Naive thymus-derived CD4-positive, alpha-beta T cell (primary cell): ENCODE measurements at regions not wholly inside any gene's neighbourhood (a gene's known extent, or its start where the extent isn't known, plus 50 kb on each side); places are given as distances from the start of the nearest gene placed in this dataset.

Experiments used
- ATAC-seq: fragments of 150-1000 bp; cut with Tn5 transposase; 2 replicates; pipeline ENCODE4 v1.10.0; 2021; ENCODE audit warnings: mild to moderate bottlenecking, moderate library complexity
- CTCF ChIA-PET: fragments of 350-600 bp; sonication (Branson Sonifier 250); formaldehyde crosslinking; loops from one replicate; lab custom pipeline; 2021; ENCODE audit warnings: antibody characterized with exemption; lab: Charles Lee
- POLR2A ChIA-PET: fragments of 350-600 bp; sonication (Branson Sonifier 250); formaldehyde crosslinking; loops from one replicate; lab custom pipeline; 2021; ENCODE audit warnings: antibody characterized with exemption, inconsistent platforms; lab: Charles Lee
- DNase-seq, 9 donors: peaks; one replicate each; pipeline versions ENCODE4 v3.0.0 to v3.0.0-alpha.2; 2020 to 2022; ENCODE audit warnings: mixed read lengths in 1 of 9
- H3K27ac ChIP-seq: one replicate; pipeline ENCODE4 v1.7.0; 2013; ENCODE audit warnings: mild to moderate bottlenecking, low read depth, low read length, moderate library complexity
- H3K27me3 ChIP-seq, 2 donors: one replicate each; pipeline ENCODE4 v1.7.0; 2013; ENCODE audit warnings: low read length in 2 of 2, mild to moderate bottlenecking in 2 of 2, moderate library complexity in 2 of 2; ENCODE audit not compliant: control insufficient read depth in 2 of 2, insufficient read depth in 2 of 2
- H3K36me3 ChIP-seq, 3 experiments: 1 replicate in 2 of 3; 2 replicates in 1 of 3; pipeline ENCODE4 v1.7.0; 2013; ENCODE audit warnings: low read length in 3 of 3, mild to moderate bottlenecking in 3 of 3, moderate library complexity in 1 of 3; ENCODE audit not compliant: insufficient read depth in 3 of 3, control insufficient read depth in 2 of 3
- H3K4me1 ChIP-seq, 2 donors: one replicate each; pipeline ENCODE4 v1.7.0; 2013; ENCODE audit warnings: low read length in 2 of 2, mild to moderate bottlenecking in 2 of 2, moderate library complexity in 1 of 2; ENCODE audit not compliant: control insufficient read depth in 2 of 2, insufficient read depth in 2 of 2
- H3K4me3 ChIP-seq: 2 replicates; pipeline ENCODE4 v1.7.0; 2013; ENCODE audit warnings: mild to moderate bottlenecking, low read length
- H3K9me3 ChIP-seq, 3 experiments: 1 replicate in 2 of 3; 2 replicates in 1 of 3; pipeline ENCODE4 v1.7.0; 2013; ENCODE audit warnings: low read length in 3 of 3; ENCODE audit not compliant: control insufficient read depth in 2 of 3
- H3K27ac Mint-ChIP-seq, 9 donors: one replicate each; pipeline ENCODE4 v1.8.0; 2020 to 2022; ENCODE audit warnings: mixed read lengths in 9 of 9, mild to moderate bottlenecking in 8 of 9, moderate library complexity in 5 of 9, inconsistent platforms in 2 of 9
- H3K27me3 Mint-ChIP-seq, 5 donors: one replicate each; pipeline ENCODE4 v1.8.0; 2021 to 2022; ENCODE audit warnings: mixed read lengths in 5 of 5, mild to moderate bottlenecking in 1 of 5
- H3K36me3 Mint-ChIP-seq, 5 donors: one replicate each; pipeline ENCODE4 v1.8.0; 2020 to 2022; ENCODE audit warnings: mixed read lengths in 5 of 5, mild to moderate bottlenecking in 3 of 5, inconsistent platforms in 1 of 5
- H3K4me1 Mint-ChIP-seq, 7 donors: one replicate each; pipeline ENCODE4 v1.8.0; 2020 to 2022; ENCODE audit warnings: mixed read lengths in 7 of 7, mild to moderate bottlenecking in 3 of 7, inconsistent platforms in 1 of 7
- H3K4me3 Mint-ChIP-seq, 10 donors: one replicate each; pipeline ENCODE4 v1.8.0; 2020 to 2022; ENCODE audit warnings: mild to moderate bottlenecking in 10 of 10, mixed read lengths in 10 of 10, moderate library complexity in 6 of 10, inconsistent platforms in 2 of 10
- H3K9me3 Mint-ChIP-seq, 11 donors: one replicate each; pipeline ENCODE4 v1.8.0; 2020 to 2022; ENCODE audit warnings: mixed read lengths in 11 of 11, mild to moderate bottlenecking in 4 of 11, inconsistent platforms in 1 of 11, moderate library complexity in 1 of 11
- intact Hi-C, 2 donors: fragments of 100-400 bp; cut with micrococcal nuclease; formaldehyde crosslinking; loops; one replicate each; pipeline ENCODE4 v1.15.1; 2023

DNA sequence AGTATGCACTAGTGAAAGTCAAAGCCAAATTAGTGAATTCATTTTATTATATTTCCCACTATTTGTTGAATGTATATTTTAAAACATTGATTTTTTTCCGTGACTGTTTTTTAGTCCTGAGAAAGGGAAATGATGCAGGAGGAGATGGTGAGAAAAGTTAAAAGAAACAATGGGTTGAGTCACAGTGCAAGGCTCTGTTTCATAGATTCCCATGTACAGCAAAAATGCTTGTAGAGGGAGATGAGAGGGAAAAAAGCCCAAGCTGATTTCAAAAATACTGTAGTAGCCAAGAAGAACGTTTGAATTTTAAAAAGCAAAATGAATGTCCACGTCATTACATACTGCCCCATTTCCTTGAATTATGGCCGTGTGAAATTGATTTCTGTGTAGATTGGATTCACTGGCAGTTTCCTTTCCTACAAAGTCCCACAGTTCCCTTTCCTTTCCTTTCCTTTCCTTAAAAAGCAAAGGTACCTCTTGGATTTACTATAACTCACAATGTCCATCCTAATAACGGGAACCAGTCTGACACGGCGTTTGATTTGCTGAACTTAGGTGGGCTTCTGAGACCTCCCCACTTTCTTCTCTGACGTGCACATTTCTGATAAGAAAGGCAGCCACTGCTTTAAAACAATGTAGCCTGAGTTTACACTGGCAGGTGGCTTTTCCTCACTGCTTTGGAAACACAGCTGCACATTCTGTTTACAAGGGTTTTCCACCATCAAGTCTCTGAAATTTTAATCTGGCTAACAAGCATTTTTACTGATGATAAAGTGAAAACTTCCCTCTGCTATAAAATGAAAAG lies 63.7 kb downstream of the SPCS3 start:
- no peak for DNase-seq
- H3K27ac Mint-ChIP-seq = no peak overlapping the region
- H3K9me3 ChIP-seq = no peaks in the 10 kb centered on the region
- H3K36me3 ChIP-seq = no peaks in the 10 kb centered on the region
- no peaks in the 10 kb centered on the region for H3K36me3 Mint-ChIP-seq
- H3K27me3 Mint-ChIP-seq = peaks cover 0 to 19% (median 0%) of the 10 kb centered on the region in 5 donors
- intact Hi-C loops = no loop called here
- no peak overlapping the region for H3K4me3 ChIP-seq
- peaks cover 0 to 3% (median 0%) of the 10 kb centered on the region in 7 donors for H3K4me1 Mint-ChIP-seq
- H3K27ac ChIP-seq = no peak overlapping the region
- no peak for ATAC-seq
- no peaks in the 10 kb centered on the region for H3K4me1 ChIP-seq
- no peak overlapping the region for H3K4me3 Mint-ChIP-seq
- CTCF ChIA-PET = no interaction called here
- no peaks in the 10 kb centered on the region for H3K27me3 ChIP-seq
- peaks cover 0 to 1% (median 0%) of the 10 kb centered on the region in 11 donors for H3K9me3 Mint-ChIP-seq
- POLR2A ChIA-PET = interaction anchor here (0.7 kb wide), 1 partner anchor 10 kb away, joined by 3 read pairs; no protein-coding TSS in a partner anchor

DNA sequence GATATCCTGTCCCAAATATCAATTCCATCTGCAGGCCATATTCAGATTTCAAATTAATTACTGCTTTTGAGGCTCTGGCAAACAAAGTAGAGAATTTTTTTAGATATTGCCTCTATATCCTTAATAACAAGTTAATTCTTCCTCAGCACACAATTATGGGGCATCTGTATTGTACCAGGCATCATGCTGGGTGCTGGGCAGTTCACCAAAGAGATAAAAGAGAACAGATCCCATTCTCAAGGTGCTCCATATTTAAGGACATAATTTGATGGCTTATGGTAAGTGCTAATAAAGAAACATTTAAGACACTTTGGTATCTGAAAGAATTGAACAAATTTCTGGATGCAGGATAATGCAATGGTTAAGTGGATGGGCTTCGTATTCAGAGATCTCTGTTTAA lies 65.8 kb downstream of the SPCS3 start:
- peaks cover 0 to 27% (median 5%) of the 10 kb centered on the region in 5 donors for H3K27me3 Mint-ChIP-seq
- Histone ChIP-seq H3K36me3 (no peaks in the 10 kb centered on the region), H3K27ac (no peak overlapping the region), H3K27me3 (no peaks in the 10 kb centered on the region), H3K4me3 (no peak overlapping the region), H3K9me3 (no peaks in the 10 kb centered on the region), H3K4me1 (no peaks in the 10 kb centered on the region)
- ChIA-PET CTCF (no interaction called here), POLR2A (no interaction called here)
- H3K9me3 Mint-ChIP-seq = peaks cover 0 to 3% (median 0%) of the 10 kb centered on the region in 11 donors
- no peak overlapping the region for H3K27ac Mint-ChIP-seq
- DNase-seq = no peak
- ATAC-seq = no peak
- H3K4me1 Mint-ChIP-seq = no peaks in the 10 kb centered on the region
- peaks cover 0 to 6% (median 0%) of the 10 kb centered on the region in 5 donors for H3K36me3 Mint-ChIP-seq
- intact Hi-C loops = no loop called here
- H3K4me3 Mint-ChIP-seq = no peak overlapping the region

- no peaks in the 10 kb centered on the region for H3K4me1 ChIP-seq
- H3K36me3 ChIP-seq = no peaks in the 10 kb centered on the region
- CTCF ChIA-PET = no interaction called here
- H3K4me1 Mint-ChIP-seq = no peaks in the 10 kb centered on the region
- no peaks in the 10 kb centered on the region for H3K27me3 ChIP-seq
- H3K27ac Mint-ChIP-seq = no peak overlapping the region
- peaks cover 0 to 6% (median 0%) of the 10 kb centered on the region in 5 donors for H3K36me3 Mint-ChIP-seq
- no peak overlapping the region for H3K4me3 Mint-ChIP-seq
- H3K9me3 Mint-ChIP-seq = peaks cover 0 to 3% (median 0%) of the 10 kb centered on the region in 11 donors
- H3K9me3 ChIP-seq = no peaks in the 10 kb centered on the region
- peaks cover 0 to 31% (median 5%) of the 10 kb centered on the region in 5 donors for H3K27me3 Mint-ChIP-seq
- no peak overlapping the region for H3K4me3 ChIP-seq
- intact Hi-C loops = no loop called here
- POLR2A ChIA-PET = no interaction called here
- DNase-seq (no peak), ATAC-seq (no peak)
- H3K27ac ChIP-seq = no peak overlapping the region
These were observed 67.8 kb downstream of the SPCS3 start for GRCh38 chr4:176387571-176387970.

- intact Hi-C loops = no loop called here
- Histone ChIP-seq H3K4me3 (no peak overlapping the region), H3K27me3 (no peaks in the 10 kb centered on the region), H3K4me1 (no peaks in the 10 kb centered on the region), H3K27ac (no peak overlapping the region), H3K36me3 (no peaks in the 10 kb centered on the region), H3K9me3 (no peaks in the 10 kb centered on the region)
- Mint-ChIP-seq H3K4me1 (no peaks in the 10 kb centered on the region), H3K4me3 (no peak overlapping the region), H3K27ac (no peak overlapping the region), H3K36me3 (peaks cover 0 to 6% (median 0%) of the 10 kb centered on the region in 5 donors), H3K27me3 (peaks cover 0 to 12% (median 11%) of the 10 kb centered on the region in 5 donors), H3K9me3 (peaks cover 0 to 13% (median 2%) of the 10 kb centered on the region in 11 donors)
- no peak for ATAC-seq
- ChIA-PET POLR2A (interaction anchor here (0.5 kb wide), 1 partner anchor 10 kb away, joined by 3 read pairs; no protein-coding TSS in a partner anchor), CTCF (no interaction called here)
- no peak for DNase-seq
These were observed 73.7 kb downstream of the SPCS3 start for GRCh38 chr4:176393306-176394013.

- no peak overlapping the region for H3K27ac ChIP-seq
- DNase-seq (no peak), ATAC-seq (no peak)
- H3K9me3 ChIP-seq = no peaks in the 10 kb centered on the region
- no peaks in the 10 kb centered on the region for H3K36me3 ChIP-seq
- Mint-ChIP-seq H3K9me3 (peaks cover 0 to 20% (median 5%) of the 10 kb centered on the region in 11 donors), H3K27me3 (peaks cover 0 to 11% (median 3%) of the 10 kb centered on the region in 5 donors), H3K27ac (no peak overlapping the region), H3K4me3 (no peak overlapping the region), H3K36me3 (no peaks in the 10 kb centered on the region), H3K4me1 (no peaks in the 10 kb centered on the region)
- POLR2A ChIA-PET = no interaction called here
- H3K4me1 ChIP-seq = no peaks in the 10 kb centered on the region
- CTCF ChIA-PET = no interaction called here
- intact Hi-C loops = no loop called here
- H3K27me3 ChIP-seq = no peaks in the 10 kb centered on the region
- no peak overlapping the region for H3K4me3 ChIP-seq
These were observed 81.2 kb downstream of the SPCS3 start for GRCh38 chr4:176400816-176401461.

DNA sequence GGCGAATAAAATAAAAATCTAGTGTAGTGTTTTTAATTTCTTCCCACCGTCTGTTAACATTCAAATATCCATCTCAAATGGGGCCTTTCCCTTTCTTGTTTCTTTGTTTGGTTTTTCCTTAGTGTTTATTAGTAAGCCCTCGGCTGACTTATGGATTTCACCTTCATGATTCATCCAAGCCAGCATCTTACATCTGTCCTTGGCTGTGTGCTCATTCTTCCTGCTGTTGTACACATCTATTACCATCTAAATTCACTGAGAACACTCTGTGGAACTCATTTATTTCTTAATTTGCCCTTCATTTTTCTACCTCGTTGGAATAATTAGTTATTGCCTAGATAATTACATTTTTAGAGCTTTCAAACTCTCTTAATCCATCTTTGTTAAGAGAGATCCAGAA lies 84.9 kb downstream of the SPCS3 start:
- H3K27ac ChIP-seq = no peak overlapping the region
- H3K4me1 ChIP-seq = no peaks in the 10 kb centered on the region
- ATAC-seq (no peak), DNase-seq (no peak)
- Mint-ChIP-seq H3K27ac (no peak overlapping the region), H3K4me3 (no peak overlapping the region), H3K27me3 (peaks cover 0 to 3% (median 0%) of the 10 kb centered on the region in 5 donors), H3K36me3 (no peaks in the 10 kb centered on the region), H3K4me1 (no peaks in the 10 kb centered on the region), H3K9me3 (peaks cover 0 to 15% (median 4%) of the 10 kb centered on the region in 11 donors)
- H3K4me3 ChIP-seq = no peak overlapping the region
- no peaks in the 10 kb centered on the region for H3K36me3 ChIP-seq
- intact Hi-C loops = no loop called here
- POLR2A ChIA-PET = no interaction called here
- no peaks in the 10 kb centered on the region for H3K27me3 ChIP-seq
- H3K9me3 ChIP-seq = no peaks in the 10 kb centered on the region
- CTCF ChIA-PET = no interaction called here
